GM12891 (cell line): ENCODE measurements at regions not wholly inside any gene's neighbourhood (a gene's known extent, or its start where the extent isn't known, plus 50 kb on each side); places are given as distances from the start of the nearest gene placed in this dataset.

Experiments
- DNase-seq: peaks from one replicate; pipeline ENCODE4 v3.0.0; 2011; ENCODE audit warnings: low spot score; ENCODE audit not compliant: insufficient read length
- FAIRE-seq: peaks from 2 replicates; lab custom pipeline; 2011; peaks lifted over from hg19 to GRCh38; lab: Jason Lieb, UNC
- PAX5 ChIP-seq: IDR thresholded peaks from 2 replicates; pipeline ENCODE4 v1.6.1; 2011; ENCODE audit warnings: low read length, moderate library complexity, mild to moderate bottlenecking; ENCODE audit not compliant: insufficient read depth, severe bottlenecking
- POLR2A ChIP-seq: IDR thresholded peaks from 2 replicates; pipeline ENCODE4 v1.6.1; 2011; ENCODE audit warnings: low read depth, low read length, control low read depth
- POLR2AphosphoS5 ChIP-seq: IDR thresholded peaks from 2 replicates; pipeline ENCODE4 v1.6.1; 2011; ENCODE audit warnings: low read depth, low read length, control low read depth
- POU2F2 ChIP-seq: IDR thresholded peaks from 2 replicates; pipeline ENCODE4 v1.6.1; 2011; ENCODE audit warnings: low read depth, mild to moderate bottlenecking, control low read depth, low read length, moderate library complexity
- SPI1 ChIP-seq: IDR thresholded peaks from 2 replicates; pipeline ENCODE4 v1.6.1; 2011; ENCODE audit warnings: low read depth, low read length, control low read depth
- TAF1 ChIP-seq: IDR thresholded peaks from 2 replicates; pipeline ENCODE4 v1.6.1; 2011; ENCODE audit warnings: low read depth, low read length, control low read depth

DNA sequence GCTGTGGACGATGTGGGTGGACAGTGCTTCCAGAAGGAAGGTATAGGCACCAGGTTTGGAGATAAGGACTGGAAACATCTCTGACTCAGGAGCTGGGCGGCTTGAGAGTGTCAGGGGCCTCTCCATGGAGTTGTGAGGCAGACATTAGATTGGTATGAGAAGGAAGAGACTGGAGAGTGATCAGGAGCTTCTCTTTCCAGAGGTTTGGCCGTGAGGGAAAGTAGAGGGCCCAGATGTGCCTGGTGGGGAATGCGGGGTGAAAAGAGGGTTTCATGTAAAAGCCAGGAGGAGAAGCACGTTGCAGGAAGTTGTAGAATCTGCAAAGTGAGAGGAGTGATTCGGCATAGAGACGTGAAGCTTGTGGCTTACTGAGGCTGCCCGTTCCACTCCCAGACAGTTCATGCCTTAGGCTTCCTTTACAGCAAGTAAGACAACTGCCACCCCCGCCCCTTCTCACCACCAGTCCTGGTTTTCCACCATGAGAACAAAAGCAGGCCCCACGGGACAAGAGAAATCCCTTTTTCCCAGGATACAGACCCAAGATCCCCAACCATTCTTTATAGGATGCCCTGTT, 166.3 kb upstream of the HDAC4 start:
- no peak for DNase-seq
- TF ChIP-seq PAX5: no peak
- TF ChIP-seq POU2F2: no peak
- TF ChIP-seq POLR2AphosphoS5: no peak
- TF ChIP-seq SPI1: no peak
- TF ChIP-seq TAF1: no peak
- TF ChIP-seq POLR2A: no peak
- no peak for FAIRE-seq

DNA sequence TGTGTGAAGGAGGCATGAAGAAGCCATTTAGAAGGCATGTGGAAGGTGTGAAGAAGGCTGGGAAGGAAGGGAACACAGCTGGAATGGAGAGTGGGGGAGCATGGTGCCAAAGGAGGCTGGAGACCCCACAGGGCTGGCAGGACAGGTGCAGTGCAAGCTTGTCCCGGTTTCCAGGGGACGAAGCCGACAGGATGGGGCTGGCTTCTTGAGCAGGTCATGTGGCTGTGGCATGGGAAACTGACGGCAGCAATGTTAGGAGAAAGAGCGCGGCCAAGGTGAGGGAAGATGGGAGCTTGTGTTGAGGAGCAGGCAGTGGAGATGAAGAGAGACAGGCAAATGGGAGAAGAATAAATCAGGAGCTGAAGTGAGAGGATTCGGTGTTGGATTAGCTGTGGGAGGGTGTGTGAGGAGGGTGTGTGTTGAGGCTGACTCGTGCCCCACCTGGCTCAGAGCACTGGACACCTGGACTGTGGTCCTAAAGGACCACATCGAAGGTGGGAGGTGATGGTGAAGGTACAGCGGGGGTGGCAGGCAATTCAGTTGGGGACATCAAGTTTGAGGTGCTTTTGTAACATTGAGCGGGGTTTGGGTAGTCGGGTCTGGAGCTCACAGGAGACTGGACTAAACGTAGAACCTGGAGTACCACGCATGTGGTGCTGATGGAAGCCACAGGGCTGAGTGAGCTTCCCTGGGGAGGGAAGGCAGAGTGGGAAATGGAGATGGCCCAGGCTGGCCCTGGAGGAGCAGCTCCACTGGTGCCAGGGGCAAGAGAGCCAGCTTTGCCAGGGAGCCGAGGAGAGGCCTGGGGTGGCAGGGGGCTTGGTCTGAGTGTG, 165.6 kb upstream of the HDAC4 start:
- DNase-seq (no peak), FAIRE-seq (no peak)
- TF ChIP-seq TAF1 (no peak), POU2F2 (no peak), PAX5 (no peak), SPI1 (no peak), POLR2A (no peak), POLR2AphosphoS5 (no peak)

DNA sequence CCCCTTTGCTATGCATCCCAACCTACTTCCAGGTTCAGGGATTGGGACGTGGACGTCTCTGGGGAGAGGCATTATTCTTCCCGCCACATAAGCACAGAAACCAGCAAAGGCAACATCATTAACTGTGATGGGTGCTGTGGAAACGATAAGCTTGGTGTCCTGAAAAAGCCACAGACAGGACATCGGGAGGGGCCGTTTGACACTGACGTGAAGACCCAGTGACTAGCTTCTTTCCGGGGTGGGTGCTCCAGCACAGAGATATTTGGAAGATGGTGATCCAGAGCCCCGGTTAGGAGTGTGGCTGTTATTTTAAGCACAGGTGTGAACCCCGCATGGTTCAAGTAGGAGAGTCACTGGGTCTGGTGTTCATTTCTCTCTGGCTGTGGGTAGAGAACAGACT, 163.8 kb upstream of the HDAC4 start:
- no peak for TF ChIP-seq POU2F2
- DNase-seq (no peak), FAIRE-seq (no peak)

DNA sequence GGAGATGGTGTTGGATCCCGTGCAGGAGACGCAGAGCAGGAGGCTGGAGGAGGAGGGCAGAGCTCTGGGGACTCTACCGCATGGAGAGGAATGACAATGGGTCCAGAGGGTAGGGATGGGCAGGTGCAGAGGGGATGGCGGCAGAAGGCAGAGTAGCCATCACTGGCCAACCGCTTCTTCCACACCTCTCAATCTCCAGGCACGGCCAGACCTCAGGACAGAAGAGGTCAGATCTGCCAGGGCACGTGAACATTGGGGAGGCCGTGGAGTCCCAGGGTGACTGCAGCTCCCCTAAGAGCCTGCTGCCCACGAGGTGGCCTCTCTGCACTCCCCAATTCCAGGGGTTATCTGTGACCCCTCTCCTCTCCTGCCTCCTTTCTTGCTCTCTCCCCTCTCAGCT, 162.7 kb upstream of the HDAC4 start:
- no peak for DNase-seq
- TF ChIP-seq POLR2AphosphoS5 (no peak), SPI1 (no peak), POLR2A (no peak), PAX5 (no peak), POU2F2 (no peak), TAF1 (no peak)
- no peak for FAIRE-seq

DNA sequence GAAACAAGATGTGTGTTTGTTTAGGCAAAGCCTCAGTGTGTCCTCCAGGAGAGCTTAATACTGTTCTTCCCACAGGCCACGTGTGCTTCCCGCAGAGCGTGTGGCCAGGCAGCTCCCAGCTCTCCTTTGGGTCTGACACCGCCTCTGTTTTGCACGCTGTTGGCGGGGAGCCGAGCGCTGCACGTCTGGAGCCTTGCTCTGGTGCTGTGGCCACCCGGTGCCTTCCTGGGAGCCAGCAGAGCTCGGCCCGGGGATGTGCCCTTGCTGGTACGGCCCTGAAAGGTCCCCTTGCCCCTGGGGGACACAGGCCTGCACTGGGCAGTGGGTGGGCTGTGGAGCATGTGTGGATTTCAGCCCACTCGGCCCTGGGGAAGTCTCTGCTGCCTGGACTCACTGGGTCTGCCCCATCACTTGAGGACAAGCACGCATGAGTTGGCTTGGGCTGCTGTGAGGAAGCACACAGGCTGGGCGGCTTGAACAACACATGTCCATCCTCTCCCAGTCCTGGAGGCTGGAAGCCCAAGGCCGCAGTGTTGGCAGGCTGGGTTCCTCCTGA, 160.7 kb upstream of the HDAC4 start:
- FAIRE-seq: no peak
- no peak for DNase-seq
- no peak for TF ChIP-seq SPI1

DNA sequence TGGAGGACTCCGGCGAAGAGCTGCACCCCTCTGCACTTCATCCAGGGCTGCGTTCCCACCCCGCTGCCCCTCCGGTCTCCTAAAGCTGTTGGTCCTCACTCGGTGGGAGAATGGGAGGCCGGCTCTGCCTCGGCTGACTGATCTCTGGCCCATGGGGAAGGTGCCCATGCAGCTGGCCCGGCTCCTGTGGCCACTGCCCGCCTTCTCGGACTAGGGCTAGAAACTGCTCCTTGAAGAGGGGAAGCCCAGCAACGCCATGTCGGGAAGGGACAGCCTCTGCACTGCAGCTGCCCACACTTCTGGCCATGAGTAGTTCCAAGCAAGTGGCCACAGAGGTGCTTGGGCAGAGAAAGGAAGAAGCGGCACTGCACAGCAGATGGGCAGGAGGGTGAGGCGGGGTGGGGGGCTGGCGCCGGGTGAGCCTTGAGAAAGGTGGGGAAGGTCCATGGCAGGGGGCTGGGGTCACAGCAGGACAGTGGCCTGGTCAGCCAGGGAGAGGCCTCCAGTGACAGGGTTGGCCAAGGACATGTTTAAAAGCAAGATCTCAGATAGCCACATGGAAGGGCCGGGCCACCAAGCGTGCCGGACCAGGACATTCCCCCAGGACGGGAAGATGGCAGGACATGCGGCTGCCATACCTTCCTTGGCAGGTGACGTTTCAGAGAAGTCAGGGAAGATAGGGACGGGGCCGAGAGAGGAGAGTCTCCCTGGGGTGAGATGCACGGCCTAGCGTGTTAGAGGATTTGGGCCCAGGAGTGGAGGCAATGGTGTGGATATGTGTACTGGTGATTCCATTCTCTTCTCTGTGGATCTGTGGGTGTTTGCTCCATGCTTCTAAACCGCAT, 158.8 kb upstream of the HDAC4 start:
- DNase-seq (no peak), FAIRE-seq (no peak)
- TF ChIP-seq POU2F2 (no peak), PAX5 (no peak), POLR2AphosphoS5 (no peak), TAF1 (no peak), POLR2A (no peak), SPI1 (no peak)

DNA sequence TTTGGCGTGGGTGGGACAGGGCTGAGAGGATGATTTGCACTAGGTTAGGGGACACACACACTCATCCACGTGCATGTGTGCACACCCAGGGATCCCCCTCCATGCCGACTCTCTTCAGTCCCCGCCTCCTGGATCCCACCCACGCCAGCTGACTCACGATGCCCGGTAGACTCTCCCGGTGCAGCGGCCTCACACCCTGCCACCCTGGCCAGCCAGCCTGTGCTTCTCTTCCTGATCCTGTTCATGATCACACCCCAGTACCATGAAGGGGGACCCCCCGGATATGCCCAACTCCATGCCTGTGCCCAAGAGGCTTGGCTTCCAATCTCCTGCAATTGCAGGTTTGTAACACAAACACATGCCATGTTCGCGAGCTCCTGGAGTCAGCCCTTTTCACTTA, 157.8 kb upstream of the HDAC4 start:
- DNase-seq (no peak), FAIRE-seq (no peak)
- no peak for TF ChIP-seq TAF1
- no peak for TF ChIP-seq POLR2AphosphoS5
- TF ChIP-seq PAX5: no peak
- no peak for TF ChIP-seq POLR2A
- TF ChIP-seq POU2F2: no peak
- no peak for TF ChIP-seq SPI1

DNA sequence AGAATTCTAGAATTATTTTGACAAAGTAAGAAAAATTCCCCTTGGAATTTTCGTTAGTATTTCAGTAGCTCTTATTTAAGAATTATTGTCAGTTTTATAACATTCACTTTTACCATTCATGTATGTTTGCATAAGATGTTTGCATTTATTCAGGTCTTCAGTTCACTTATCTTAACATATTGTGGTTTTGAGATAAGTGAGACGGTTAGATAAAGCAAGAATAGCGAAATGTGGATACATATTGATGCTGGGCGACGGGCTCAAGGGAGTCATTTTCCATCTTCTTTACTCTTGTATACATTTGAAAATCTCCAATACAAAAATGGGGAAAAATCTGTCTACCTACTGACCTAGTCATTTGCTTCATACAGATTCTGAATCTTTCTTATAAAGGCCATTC, 156.7 kb upstream of the HDAC4 start:
- no peak for FAIRE-seq
- TF ChIP-seq TAF1 (no peak), POLR2A (no peak), POU2F2 (no peak), SPI1 (no peak), POLR2AphosphoS5 (no peak), PAX5 (no peak)

DNA sequence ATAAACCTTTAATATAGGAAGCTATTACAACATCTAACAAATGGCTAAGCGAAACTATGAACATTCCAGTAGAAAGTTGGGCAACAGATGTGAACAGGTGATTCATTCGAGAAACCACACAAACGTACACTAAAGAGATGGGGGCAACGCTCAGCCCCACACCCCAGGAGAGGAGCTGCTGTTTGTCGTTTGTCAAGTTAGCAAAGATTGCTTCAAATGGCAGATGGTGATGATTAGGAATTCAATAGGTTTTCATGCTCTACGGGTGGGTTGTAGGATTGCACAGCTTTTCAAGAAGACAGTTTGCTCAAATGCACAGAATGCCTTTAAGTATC, 154.7 kb upstream of the HDAC4 start:
- FAIRE-seq: no peak
- TF ChIP-seq POLR2A: no peak
- no peak for TF ChIP-seq POLR2AphosphoS5
- no peak for TF ChIP-seq POU2F2
- no peak for TF ChIP-seq SPI1
- DNase-seq: no peak

More for the DNA sequence above, 156.7 kb upstream of the HDAC4 start:
- DNase-seq: no peak

DNA sequence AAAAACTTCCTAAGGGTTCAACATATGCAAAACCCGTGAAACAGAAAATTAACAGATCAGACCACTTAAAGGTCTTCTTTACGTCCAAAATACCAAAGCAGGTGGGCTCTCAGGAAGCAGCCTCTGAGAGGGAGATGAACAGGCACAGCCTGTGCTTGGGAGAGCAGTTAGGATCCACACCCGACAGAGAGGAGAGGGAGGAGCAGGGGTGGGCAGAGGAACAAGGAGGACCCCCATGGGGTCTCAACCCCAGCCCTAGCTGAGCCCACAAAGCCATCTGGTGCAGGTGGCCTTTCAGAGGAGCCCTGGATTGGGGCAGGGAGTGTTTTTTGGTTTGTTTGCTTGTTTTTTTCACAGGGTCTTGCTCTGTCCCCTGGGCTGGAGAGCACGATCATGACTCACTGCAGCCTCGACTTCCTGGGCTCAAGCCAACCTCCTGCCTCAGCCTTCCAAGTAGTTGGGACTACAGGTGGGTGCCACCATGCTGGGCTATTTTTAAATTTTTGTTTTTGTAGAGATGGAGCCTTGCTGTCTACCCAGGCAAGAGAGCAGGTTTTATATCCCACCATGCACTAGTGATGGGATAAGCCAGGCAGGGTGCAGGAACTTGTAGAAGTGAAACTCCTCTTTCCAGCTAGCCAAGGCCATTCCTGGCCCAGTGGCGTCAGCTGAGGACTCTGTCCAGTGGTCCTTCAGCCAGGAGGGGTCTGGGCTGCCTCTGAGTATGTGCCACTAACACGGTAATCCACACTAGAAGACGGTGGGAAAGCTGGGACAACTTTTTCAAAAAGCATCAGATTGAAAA, 154.1 kb upstream of the HDAC4 start:
- DNase-seq (no peak), FAIRE-seq (no peak)
- no peak for TF ChIP-seq PAX5
- TF ChIP-seq TAF1: no peak
- no peak for TF ChIP-seq SPI1
- no peak for TF ChIP-seq POLR2A
- no peak for TF ChIP-seq POLR2AphosphoS5
- TF ChIP-seq POU2F2: no peak
